Ovary (tissue), 7 donors: ENCODE measurements at regions not wholly inside any gene's neighbourhood (a gene's known extent, or its start where the extent isn't known, plus 50 kb on each side); places are given as distances from the start of the nearest gene placed in this dataset.
"Not testable (repeated sequence)": the region's sequence is repeated elsewhere in the genome, so short reads cannot be mapped to it uniquely, and the experiment has no call there.

Source experiments
- DNase-seq, 5 donors: peaks; one replicate each; pipeline ENCODE4 v3.0.0-alpha.2; 2019 to 2020
- H3K27ac ChIP-seq, 2 donors: fragments of 200-600 bp; one replicate each; pipeline versions ENCODE4 v1.5.1 to v1.8.0; 2019 to 2022
- H3K27me3 ChIP-seq: fragments of 200-600 bp; one replicate; pipeline ENCODE4 v1.8.0; 2022
- H3K36me3 ChIP-seq: fragments of 200-600 bp; sonication (generic); one replicate; pipeline ENCODE4 v1.5.1; 2019
- H3K4me1 ChIP-seq: one replicate; pipeline ENCODE4 v1.8.1; 2013; ENCODE audit warnings: mild to moderate bottlenecking, moderate library complexity; ENCODE audit not compliant: insufficient read depth
- H3K4me3 ChIP-seq: fragments of 200-600 bp; sonication (generic); one replicate; pipeline ENCODE4 v1.5.1; 2017
- H3K9me3 ChIP-seq, 2 donors: fragments of 200-600 bp in 1 of 2; sonication (generic) in 1 of 2; one replicate each; pipeline versions ENCODE4 v1.5.1 to v1.8.1; 2013 to 2019; ENCODE audit warnings: mild to moderate bottlenecking in 1 of 2, moderate library complexity in 1 of 2
- EP300 ChIP-seq: sonication (generic); formaldehyde crosslinking; IDR thresholded peaks from one replicate; pipeline ENCODE4 v1.6.1; 2017; ENCODE audit warnings: antibody characterized with exemption
- POLR2A ChIP-seq: fragments of 450-650 bp; IDR thresholded peaks from one replicate; pipeline ENCODE4 v1.6.1; 2017; ENCODE audit warnings: antibody characterized with exemption, mild to moderate bottlenecking, moderate library complexity
- WGBS, 3 donors: extraction: QIAGEN DNeasy Blood & Tissue Kit in 1 of 3; methylation state at CpG; one replicate each; pipeline versions ENCODE4 v1.1.5 to v1.1.7; 2013 to 2017; 5-methylcytosine and 5-hydroxymethylcytosine counted together
- intact Hi-C, 4 donors: fragments of 100-400 bp; cut with DNase I; formaldehyde crosslinking; loops; one replicate each; pipeline versions ENCODE4 v1.11.0 to v1.15.1; 2022 to 2023
- TF ChIP-seq, protein P1 (sequence below), 3 donors: fragments of 450-650 bp in 2 of 3; fragments of 200-600 bp in 1 of 3; IDR thresholded peaks; one replicate each; pipeline versions ENCODE4 v1.5.1 to v1.8.0; 2016 to 2022; ENCODE audit warnings: antibody characterized with exemption in 3 of 3, mild to moderate bottlenecking in 1 of 3
- donor health status: DM: no; HTN: no; CAD: no; lungs with moderate emphysema.
- donor health status: DM: no; HTN: no; CAD: no.
- donor health status: Bipolar disorder and iron deficiency.
- donor health status: DM: no; HTN: no; CAD: no.
- donor health status: DM: yes; HTN: yes; CAD: no.

DNA sequence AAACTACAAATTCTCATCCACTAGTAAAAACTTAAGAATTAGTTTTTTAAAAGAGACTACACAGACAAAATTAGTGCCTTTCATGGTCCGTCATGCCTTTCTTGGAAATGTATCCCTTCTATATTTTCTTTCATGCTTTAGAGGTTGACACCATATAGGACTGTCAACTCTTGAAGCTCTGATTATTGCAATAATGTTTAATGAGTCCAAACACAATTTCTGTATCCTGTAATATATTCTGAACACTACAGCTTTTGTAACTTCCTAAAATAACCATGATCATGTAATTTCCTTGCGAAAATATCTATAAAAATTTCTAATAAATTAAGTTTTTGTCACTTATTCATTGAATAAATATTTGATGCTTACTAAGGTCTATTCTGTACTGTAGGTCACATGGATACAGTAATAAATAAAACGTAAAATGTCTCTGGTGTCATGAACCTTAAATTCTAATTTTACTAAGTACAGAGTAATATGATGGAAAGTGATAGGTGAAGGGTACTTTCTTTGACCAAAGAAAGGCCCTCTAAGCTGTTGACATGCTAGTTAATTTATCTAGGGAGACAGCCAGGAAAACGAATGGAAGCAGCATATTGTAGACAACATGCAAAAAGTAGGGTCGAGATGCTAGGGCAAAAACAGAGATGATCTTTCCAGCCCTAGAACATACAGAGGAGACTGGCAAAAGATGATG is 687.3 kb upstream of the PCDH9 start:
- H3K4me1 ChIP-seq, result no peaks in the 10 kb centered on the region
- H3K9me3 ChIP-seq, result no peaks in the 10 kb centered on the region
- 59 to 72% (median 66%) methylated on average over 5 of the region's 5 CpGs for WGBS, 3 donors
- H3K27me3 ChIP-seq, result no peaks in the 10 kb centered on the region
- no peak overlapping the region for H3K4me3 ChIP-seq
- H3K36me3 ChIP-seq, result no peaks in the 10 kb centered on the region
- no peak for DNase-seq
- intact Hi-C loops, result no loop called here
- TF ChIP-seq POLR2A (no peak), EP300 (no peak)
- TF ChIP-seq, protein P1, sequence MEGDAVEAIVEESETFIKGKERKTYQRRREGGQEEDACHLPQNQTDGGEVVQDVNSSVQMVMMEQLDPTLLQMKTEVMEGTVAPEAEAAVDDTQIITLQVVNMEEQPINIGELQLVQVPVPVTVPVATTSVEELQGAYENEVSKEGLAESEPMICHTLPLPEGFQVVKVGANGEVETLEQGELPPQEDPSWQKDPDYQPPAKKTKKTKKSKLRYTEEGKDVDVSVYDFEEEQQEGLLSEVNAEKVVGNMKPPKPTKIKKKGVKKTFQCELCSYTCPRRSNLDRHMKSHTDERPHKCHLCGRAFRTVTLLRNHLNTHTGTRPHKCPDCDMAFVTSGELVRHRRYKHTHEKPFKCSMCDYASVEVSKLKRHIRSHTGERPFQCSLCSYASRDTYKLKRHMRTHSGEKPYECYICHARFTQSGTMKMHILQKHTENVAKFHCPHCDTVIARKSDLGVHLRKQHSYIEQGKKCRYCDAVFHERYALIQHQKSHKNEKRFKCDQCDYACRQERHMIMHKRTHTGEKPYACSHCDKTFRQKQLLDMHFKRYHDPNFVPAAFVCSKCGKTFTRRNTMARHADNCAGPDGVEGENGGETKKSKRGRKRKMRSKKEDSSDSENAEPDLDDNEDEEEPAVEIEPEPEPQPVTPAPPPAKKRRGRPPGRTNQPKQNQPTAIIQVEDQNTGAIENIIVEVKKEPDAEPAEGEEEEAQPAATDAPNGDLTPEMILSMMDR (IDR thresholded peaks at IDR 0.05), result no peak
- H3K27ac ChIP-seq, result no peak overlapping the region

DNA sequence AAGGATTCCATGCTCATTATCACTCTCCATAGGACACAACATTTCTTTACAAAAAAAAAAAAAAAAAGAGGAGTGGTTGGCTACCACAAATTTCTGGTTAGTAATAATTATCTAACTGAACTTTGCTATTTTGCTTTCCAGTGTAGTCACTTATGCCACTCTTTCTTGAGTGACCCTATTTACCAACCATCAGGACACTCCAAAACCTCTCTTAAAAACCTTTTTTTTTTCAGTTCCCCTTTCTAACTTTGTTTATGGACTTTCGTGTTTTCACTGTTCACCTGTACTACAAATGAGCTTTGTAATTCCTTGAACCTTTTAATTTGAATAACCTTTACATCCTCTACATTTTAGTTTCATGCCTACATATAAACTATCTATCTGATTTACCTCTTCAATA is 686.5 kb upstream of the PCDH9 start:
- TF ChIP-seq EP300, result no peak
- TF ChIP-seq, protein P1 (IDR thresholded peaks at IDR 0.05), result no peak
- no peak for TF ChIP-seq POLR2A
- WGBS, 3 donors, result 78 to 85% (median 81%) methylated on average over 1 of the region's 1 CpG
- Histone ChIP-seq H3K4me1 (no peaks in the 10 kb centered on the region), H3K36me3 (no peaks in the 10 kb centered on the region), H3K27ac (no peak overlapping the region), H3K9me3 (no peaks in the 10 kb centered on the region), H3K4me3 (no peak overlapping the region), H3K27me3 (no peaks in the 10 kb centered on the region)
- DNase-seq, result no peak
- intact Hi-C loops, result no loop called here

DNA sequence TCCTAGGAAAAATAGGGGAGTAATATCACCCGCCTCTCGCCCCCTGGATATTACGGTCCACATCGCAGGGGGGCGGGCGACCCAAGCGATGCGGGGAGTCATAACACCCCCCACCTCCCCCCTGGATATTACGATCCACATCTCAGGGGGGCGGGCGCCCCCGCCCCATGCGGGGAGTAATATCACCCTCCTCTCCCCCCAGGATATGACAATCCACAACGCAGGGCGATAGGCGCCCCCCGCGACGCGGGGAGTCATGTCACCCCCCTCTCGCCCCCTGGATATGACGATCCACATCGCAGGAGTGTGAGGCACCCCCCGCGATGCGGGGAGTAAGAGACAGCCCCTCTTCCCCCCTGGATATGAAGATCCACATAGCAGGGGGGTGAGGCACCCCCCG is 684.4 kb upstream of the PCDH9 start:
- TF ChIP-seq POLR2A, result no peak
- no peak for TF ChIP-seq EP300
- TF ChIP-seq, protein P1 (IDR thresholded peaks at IDR 0.05), result no peak
- no peaks in the 10 kb centered on the region for H3K4me1 ChIP-seq
- no peak overlapping the region for H3K27ac ChIP-seq
- no peak for DNase-seq
- no peaks in the 10 kb centered on the region for H3K36me3 ChIP-seq
- no peak overlapping the region for H3K4me3 ChIP-seq
- WGBS, 3 donors, result 89 to 94% (median 92%) methylated on average over 21 to 27 of the region's 27 CpGs
- H3K27me3 ChIP-seq, result no peaks in the 10 kb centered on the region
- H3K9me3 ChIP-seq, result no peaks in the 10 kb centered on the region
- intact Hi-C loops, result no loop called here

DNA sequence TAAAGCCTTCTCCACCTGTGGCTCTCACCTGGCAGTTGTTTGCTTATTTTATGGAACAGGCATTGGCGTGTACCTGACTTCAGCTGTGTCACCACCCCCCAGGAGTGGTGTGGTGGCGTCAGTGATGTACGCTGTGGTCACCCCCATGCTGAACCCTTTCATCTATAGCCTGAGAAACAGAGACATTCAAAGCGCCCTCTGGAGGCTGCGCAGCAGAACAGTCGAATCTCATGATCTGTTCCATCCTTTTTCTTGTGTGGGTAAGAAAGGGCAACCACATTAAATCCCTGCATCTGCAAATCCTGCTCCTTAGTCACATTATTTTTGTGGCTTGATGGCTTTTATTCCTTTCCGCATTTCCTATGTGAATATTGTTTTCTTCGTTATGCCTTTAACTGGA is 672.8 kb upstream of the PCDH9 start:
- H3K27ac ChIP-seq, DNase-seq, intact Hi-C loops, H3K4me3 ChIP-seq, H3K36me3 ChIP-seq, H3K27me3 ChIP-seq, H3K9me3 ChIP-seq, H3K4me1 ChIP-seq: not testable (repeated sequence)
- WGBS, 3 donors, result 74 to 79% (median 77%) methylated on average over 8 of the region's 8 CpGs

DNA sequence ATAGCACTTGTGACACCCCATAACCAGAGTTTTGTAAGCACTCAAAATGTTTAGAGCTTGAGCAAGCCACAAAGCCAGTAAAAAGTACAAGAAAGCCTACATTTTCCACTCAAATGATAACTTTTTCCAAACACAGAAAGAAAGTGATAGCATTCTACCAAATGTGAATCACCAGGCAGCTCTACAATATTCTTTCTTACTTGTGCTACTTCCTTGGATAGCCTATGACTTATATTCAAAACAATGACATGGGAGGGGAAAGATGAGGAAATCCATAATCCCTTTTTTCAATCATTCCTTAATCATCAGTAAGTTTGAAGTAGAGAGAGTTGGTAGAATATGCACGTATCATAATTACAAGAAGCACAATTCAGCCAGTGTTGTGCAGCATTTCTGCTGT is 650.8 kb upstream of the PCDH9 start:
- 82 to 90% (median 83%) methylated on average over 1 of the region's 1 CpG for WGBS, 3 donors
- Histone ChIP-seq H3K27me3 (no peaks in the 10 kb centered on the region), H3K27ac (no peak overlapping the region), H3K4me3 (no peak overlapping the region), H3K4me1 (no peaks in the 10 kb centered on the region), H3K36me3 (no peaks in the 10 kb centered on the region), H3K9me3 (no peaks in the 10 kb centered on the region)
- TF ChIP-seq, protein P1 (IDR thresholded peaks at IDR 0.05), result no peak
- TF ChIP-seq EP300 (no peak), POLR2A (no peak)
- no peak for DNase-seq
- intact Hi-C loops, result no loop called here
